ENCODE measurements at regions not wholly inside any gene's neighbourhood (a gene's known extent, or its start where the extent isn't known, plus 50 kb on each side); places are given as distances from the start of the nearest gene placed in this dataset.

DNA sequence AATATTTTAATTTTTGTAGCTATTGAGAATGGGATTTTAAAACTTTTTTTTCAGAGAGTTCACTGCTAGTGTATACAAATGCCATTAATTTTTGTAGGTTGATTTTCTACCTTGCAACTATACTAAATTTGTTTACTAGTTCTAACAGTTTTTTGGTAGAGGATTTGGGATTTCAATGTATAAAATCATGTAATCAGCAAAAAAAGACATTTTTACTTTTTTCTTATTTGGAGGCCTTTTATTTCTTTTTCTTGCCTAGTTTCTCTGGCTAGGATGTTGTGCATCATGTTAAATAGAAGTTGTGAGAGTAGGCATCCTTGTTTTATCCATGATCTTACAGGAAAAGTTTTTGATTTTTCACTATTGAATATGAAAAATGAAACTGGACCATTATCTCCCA lies 602.9 kb upstream of the KIF2B start:
- TF ChIP-seq CTCF (IDR thresholded peaks at IDR 0.05; ENCODE audit: low read depth, low read length) (no peak), EZH2phosphoT487 (IDR thresholded peaks at IDR 0.05; ENCODE audit: low read depth) (no peak)
